ENCODE measurements at regions not wholly inside any gene's neighbourhood (a gene's known extent, or its start where the extent isn't known, plus 50 kb on each side); places are given as distances from the start of the nearest gene placed in this dataset.

- FAIRE-seq (no peak), DNase-seq (ENCODE audit: low read depth) (no peak)
- no peak for TF ChIP-seq CTCF (IDR thresholded peaks at IDR 0.05; ENCODE audit: insufficient read depth, low read length, severe bottlenecking)
- Histone ChIP-seq H3K36me3 (ENCODE audit: control insufficient read depth, insufficient read depth, low read length) (no peaks in the 10 kb centered on the region), H3K4me3 (ENCODE audit: low read depth, low read length) (no peak overlapping the region), H3K27me3 (ENCODE audit: control insufficient read depth, insufficient read depth, low read length) (no peaks in the 10 kb centered on the region)
These were observed 287.0 kb downstream of the GASK1B start for GRCh38 chr4:157885811-157886210.

GRCh38 chr4:157882901-157883300 lies 289.9 kb downstream of the GASK1B start:
- FAIRE-seq (no peak), DNase-seq (ENCODE audit: low read depth) (no peak)
- Histone ChIP-seq H3K4me3 (ENCODE audit: low read depth, low read length) (no peak overlapping the region), H3K27me3 (ENCODE audit: control insufficient read depth, insufficient read depth, low read length) (no peaks in the 10 kb centered on the region), H3K36me3 (ENCODE audit: control insufficient read depth, insufficient read depth, low read length) (no peaks in the 10 kb centered on the region)
- no peak for TF ChIP-seq CTCF (IDR thresholded peaks at IDR 0.05; ENCODE audit: insufficient read depth, low read length, severe bottlenecking)

- Histone ChIP-seq H3K4me3 (ENCODE audit: low read depth, low read length) (no peak overlapping the region), H3K27me3 (ENCODE audit: control insufficient read depth, insufficient read depth, low read length) (no peaks in the 10 kb centered on the region), H3K36me3 (ENCODE audit: control insufficient read depth, insufficient read depth, low read length) (no peaks in the 10 kb centered on the region)
- DNase-seq (ENCODE audit: low read depth) (no peak), FAIRE-seq (no peak)
- no peak for TF ChIP-seq CTCF (IDR thresholded peaks at IDR 0.05; ENCODE audit: insufficient read depth, low read length, severe bottlenecking)
These were observed 292.1 kb downstream of the GASK1B start for GRCh38 chr4:157880761-157881160.

- Histone ChIP-seq H3K27me3 (ENCODE audit: control insufficient read depth, insufficient read depth, low read length) (no peaks in the 10 kb centered on the region), H3K36me3 (ENCODE audit: control insufficient read depth, insufficient read depth, low read length) (no peaks in the 10 kb centered on the region), H3K4me3 (ENCODE audit: low read depth, low read length) (no peak overlapping the region)
- FAIRE-seq (no peak), DNase-seq (ENCODE audit: low read depth) (no peak)
- TF ChIP-seq CTCF (IDR thresholded peaks at IDR 0.05; ENCODE audit: insufficient read depth, low read length, severe bottlenecking): no peak
These were observed 318.0 kb downstream of the GASK1B start for GRCh38 chr4:157854819-157855218.

- Histone ChIP-seq H3K27me3 (ENCODE audit: control insufficient read depth, insufficient read depth, low read length) (no peaks in the 10 kb centered on the region), H3K4me3 (ENCODE audit: low read depth, low read length) (no peak overlapping the region), H3K36me3 (ENCODE audit: control insufficient read depth, insufficient read depth, low read length) (no peaks in the 10 kb centered on the region)
- DNase-seq (ENCODE audit: low read depth): no peak
- TF ChIP-seq CTCF (IDR thresholded peaks at IDR 0.05; ENCODE audit: insufficient read depth, low read length, severe bottlenecking): no peak
- no peak for FAIRE-seq
These were observed 332.2 kb downstream of the GASK1B start for GRCh38 chr4:157840648-157841047.

- no peak for TF ChIP-seq CTCF (IDR thresholded peaks at IDR 0.05; ENCODE audit: insufficient read depth, low read length, severe bottlenecking)
- H3K4me3 ChIP-seq (ENCODE audit: low read depth, low read length): no peak overlapping the region
- FAIRE-seq (no peak), DNase-seq (ENCODE audit: low read depth) (no peak)
- H3K36me3 ChIP-seq (ENCODE audit: control insufficient read depth, insufficient read depth, low read length): no peaks in the 10 kb centered on the region
- H3K27me3 ChIP-seq (ENCODE audit: control insufficient read depth, insufficient read depth, low read length): no peaks in the 10 kb centered on the region
These were observed 332.8 kb downstream of the GASK1B start for GRCh38 chr4:157840034-157840433.

Measured in bronchial epithelial cell (primary cell).